MCF 10A (cell line): ENCODE measurements at regions not wholly inside any gene's neighbourhood (a gene's known extent, or its start where the extent isn't known, plus 50 kb on each side); places are given as distances from the start of the nearest gene placed in this dataset.

Source experiments
- BruUV-seq: library from RNA; stranded (reverse); fragments of 400-500 nt; replicated peaks from 2 replicates; lab custom pipeline; 2021; lab: Mats Ljungman, UMichigan
- CTCF ChIA-PET: fragments of 300-600 bp; sonication (Branson Sonifier 250); formaldehyde crosslinking; extraction: SDS; loops from one replicate; lab custom pipeline; 2021; ENCODE audit warnings: antibody characterized with exemption, inconsistent platforms; lab: Yijun Ruan, JAX
- POLR2A ChIA-PET: fragments of 300-600, 350-650 bp; sonication (Branson Sonifier 250); formaldehyde crosslinking; extraction: SDS; loops from one replicate; lab custom pipeline; 2020; ENCODE audit warnings: antibody characterized with exemption, inconsistent platforms; lab: Yijun Ruan, JAX
- DNase-seq: peaks from one replicate; pipeline ENCODE4 v3.0.0-alpha.2; 2018; ENCODE audit not compliant: unreplicated experiment
- H3K27ac Mint-ChIP-seq: one replicate; pipeline ENCODE4 v1.8.0; 2022; ENCODE audit warnings: mild to moderate bottlenecking, low read depth, mixed read lengths; ENCODE audit not compliant: unreplicated experiment
- H3K27me3 Mint-ChIP-seq: one replicate; pipeline ENCODE4 v1.8.0; 2022; ENCODE audit warnings: mixed read lengths; ENCODE audit not compliant: insufficient read depth, unreplicated experiment
- H3K36me3 Mint-ChIP-seq: one replicate; pipeline ENCODE4 v1.8.0; 2022; ENCODE audit warnings: mild to moderate bottlenecking, moderate library complexity, mixed read lengths; ENCODE audit not compliant: insufficient read depth, unreplicated experiment
- H3K4me1 Mint-ChIP-seq: one replicate; pipeline ENCODE4 v1.8.0; 2022; ENCODE audit warnings: mixed read lengths; ENCODE audit not compliant: insufficient read depth, unreplicated experiment
- H3K4me3 Mint-ChIP-seq: one replicate; pipeline ENCODE4 v1.8.0; 2022; ENCODE audit warnings: mild to moderate bottlenecking, moderate library complexity, mixed read lengths; ENCODE audit not compliant: unreplicated experiment
- H3K9me3 Mint-ChIP-seq: one replicate; pipeline ENCODE4 v1.8.0; 2022; ENCODE audit warnings: mixed read lengths; ENCODE audit not compliant: unreplicated experiment
- CTCF ChIP-seq: fragments of 200-600 bp; IDR thresholded peaks from one replicate; pipeline ENCODE4 v1.8.0; 2022; ENCODE audit warnings: antibody characterized with exemption, mild to moderate bottlenecking; ENCODE audit not compliant: unreplicated experiment
- intact Hi-C: fragments of 100-400 bp; cut with micrococcal nuclease; formaldehyde crosslinking; loops from 2 replicates; pipeline ENCODE4 v1.14.1; 2022

DNA sequence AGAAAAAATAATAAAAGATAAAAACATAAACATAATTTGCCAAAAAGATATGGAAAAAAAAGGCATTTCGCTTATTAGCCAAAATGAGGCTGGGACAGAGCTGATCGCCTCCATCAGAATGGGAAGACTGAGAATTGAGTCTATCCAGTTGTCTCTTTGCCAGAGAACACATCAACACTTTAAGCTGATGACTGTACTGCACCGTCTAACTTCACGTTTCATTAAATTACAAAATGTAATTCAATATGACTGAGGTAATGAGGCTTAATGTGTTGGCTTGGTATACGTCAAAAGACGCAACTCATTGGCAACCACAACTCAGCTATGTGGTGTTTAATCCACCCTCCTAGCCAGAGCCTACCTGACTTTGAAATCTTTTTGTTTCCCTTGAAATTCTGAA is 462.7 kb upstream of the CD180 start:
- DNase-seq, result no peak
- no TSS peak for BruUV-seq
- Mint-ChIP-seq H3K4me3 (no peak overlapping the region), H3K4me1 (no peaks in the 10 kb centered on the region), H3K36me3 (no peaks in the 10 kb centered on the region), H3K27me3 (no peaks in the 10 kb centered on the region), H3K27ac (no peak overlapping the region), H3K9me3 (peaks cover 9% of the 10 kb centered on the region)
- intact Hi-C loops, result no loop called here
- POLR2A ChIA-PET, result interaction anchor here (1.2 kb wide), 1 partner anchor 39 kb away, joined by 3 read pairs; no protein-coding TSS in a partner anchor
- CTCF ChIA-PET, result no interaction called here
- no peak for TF ChIP-seq CTCF

DNA sequence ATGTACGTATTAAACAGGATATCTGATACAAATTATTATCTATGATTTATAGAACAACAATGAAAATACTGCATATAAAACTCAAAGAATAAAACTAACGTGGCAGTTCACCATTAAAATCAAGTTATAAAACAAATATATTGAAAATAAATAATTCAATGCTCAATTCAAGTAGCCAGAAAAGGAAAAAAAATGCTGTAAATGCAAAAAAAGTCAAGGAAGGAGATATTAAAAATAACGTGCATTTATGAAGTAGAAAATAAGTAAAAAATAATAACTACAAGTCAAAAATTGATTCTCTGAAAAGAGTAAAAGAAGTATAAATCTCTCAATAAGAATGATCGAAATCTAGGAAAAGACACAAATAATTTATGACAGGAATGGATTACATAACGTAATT is 460.5 kb upstream of the CD180 start:
- Mint-ChIP-seq H3K27me3 (no peaks in the 10 kb centered on the region), H3K27ac (no peak overlapping the region), H3K4me3 (no peak overlapping the region), H3K9me3 (no peaks in the 10 kb centered on the region), H3K4me1 (no peaks in the 10 kb centered on the region), H3K36me3 (no peaks in the 10 kb centered on the region)
- TF ChIP-seq CTCF, result no peak
- DNase-seq, result no peak
- no TSS peak for BruUV-seq
- ChIA-PET POLR2A (interaction anchor here (0.5 to 1.4 kb wide), 3 partner anchors 9 to 668 kb away, joined by 3 to 4 read pairs (median 3); no protein-coding TSS in a partner anchor), CTCF (no interaction called here)
- intact Hi-C loops, result no loop called here

DNA sequence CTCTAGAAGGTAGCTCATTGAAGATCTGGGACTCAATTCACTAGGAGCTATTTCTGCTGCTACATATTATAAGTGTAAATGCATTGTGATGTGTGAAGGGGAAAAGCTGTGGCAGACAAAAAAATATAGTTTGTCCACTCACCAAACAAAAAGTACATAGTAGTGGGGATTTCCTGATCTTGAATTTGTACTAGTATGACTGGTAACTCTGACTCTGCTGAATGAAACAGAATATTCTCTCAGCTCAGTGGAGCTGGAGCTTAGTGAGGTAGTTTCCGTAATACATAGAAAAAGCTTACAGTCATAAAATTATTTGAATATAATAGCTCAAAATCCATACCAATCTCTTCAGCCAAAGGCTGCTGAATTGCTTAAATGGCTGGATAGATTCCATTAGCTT is 455.6 kb upstream of the CD180 start:
- intact Hi-C loops, result no loop called here
- no peak overlapping the region for H3K4me3 Mint-ChIP-seq
- no peak for DNase-seq
- no peak overlapping the region for H3K27ac Mint-ChIP-seq
- no peaks in the 10 kb centered on the region for H3K4me1 Mint-ChIP-seq
- TF ChIP-seq CTCF, result no peak
- H3K9me3 Mint-ChIP-seq, result no peaks in the 10 kb centered on the region
- no peaks in the 10 kb centered on the region for H3K36me3 Mint-ChIP-seq
- BruUV-seq, result no TSS peak
- no peaks in the 10 kb centered on the region for H3K27me3 Mint-ChIP-seq
- ChIA-PET CTCF (interaction anchor here (0.5 kb wide), 1 partner anchor 227 kb away, joined by 4 read pairs; no protein-coding TSS in a partner anchor), POLR2A (no interaction called here)

DNA sequence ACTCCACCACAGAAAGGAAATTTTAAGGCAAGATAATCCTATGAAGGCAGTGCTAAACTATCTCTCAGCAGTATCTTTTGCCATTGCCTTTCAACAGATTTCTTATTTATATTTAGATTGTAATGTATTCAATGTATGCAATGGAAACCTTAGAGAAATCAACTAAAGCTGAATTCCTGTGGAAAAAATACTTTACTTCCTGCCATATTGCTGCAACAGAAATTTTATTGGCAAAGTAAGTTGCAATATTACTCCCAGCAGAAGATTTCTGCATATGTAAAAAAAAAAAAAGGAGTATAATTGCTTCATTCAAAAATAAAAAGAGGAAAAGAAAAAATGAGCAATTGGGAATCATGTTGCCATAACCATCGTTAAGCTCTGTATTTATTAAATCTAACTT is 454.6 kb upstream of the CD180 start:
- no peaks in the 10 kb centered on the region for H3K27me3 Mint-ChIP-seq
- no peak overlapping the region for H3K4me3 Mint-ChIP-seq
- H3K4me1 Mint-ChIP-seq, result no peaks in the 10 kb centered on the region
- no peak overlapping the region for H3K27ac Mint-ChIP-seq
- DNase-seq, result no peak
- intact Hi-C loops, result no loop called here
- CTCF ChIA-PET, result no interaction called here
- POLR2A ChIA-PET, result no interaction called here
- no TSS peak for BruUV-seq
- H3K9me3 Mint-ChIP-seq, result no peaks in the 10 kb centered on the region
- TF ChIP-seq CTCF, result no peak
- no peaks in the 10 kb centered on the region for H3K36me3 Mint-ChIP-seq
